Activated CD4-positive, alpha-beta T cell treated with anti-CD3 and anti-CD28 coated beads, Interleukin-2, amount 10 ng/mL, durations not matched to agents 7 days and 5 days (primary cell): ENCODE measurements at regions not wholly inside any gene's neighbourhood (a gene's known extent, or its start where the extent isn't known, plus 50 kb on each side); places are given as distances from the start of the nearest gene placed in this dataset.

ENCODE experiments used
- CTCF ChIA-PET: fragments of 350-600 bp; sonication (Branson Sonifier 250); formaldehyde crosslinking; loops from one replicate; lab custom pipeline; 2021; ENCODE audit warnings: antibody characterized with exemption; lab: Charles Lee
- POLR2A ChIA-PET: fragments of 350-600 bp; sonication (Branson Sonifier 250); formaldehyde crosslinking; loops from one replicate; lab custom pipeline; 2021; ENCODE audit warnings: antibody characterized with exemption; lab: Charles Lee
- DNase-seq: peaks from one replicate; pipeline ENCODE4 v3.0.0-alpha.2; 2020
- H3K27ac Mint-ChIP-seq: one replicate; pipeline ENCODE4 v1.8.0; 2021; ENCODE audit warnings: mild to moderate bottlenecking, moderate library complexity, mixed read lengths
- H3K27me3 Mint-ChIP-seq: one replicate; pipeline ENCODE4 v1.8.0; 2021; ENCODE audit warnings: mixed read lengths
- H3K36me3 Mint-ChIP-seq: one replicate; pipeline ENCODE4 v1.8.0; 2021; ENCODE audit warnings: low read depth, mixed read lengths
- H3K4me1 Mint-ChIP-seq: one replicate; pipeline ENCODE4 v1.8.0; 2021; ENCODE audit warnings: mixed read lengths
- H3K4me3 Mint-ChIP-seq: one replicate; pipeline ENCODE4 v1.8.0; 2021; ENCODE audit warnings: mild to moderate bottlenecking, moderate library complexity, mixed read lengths
- H3K9me3 Mint-ChIP-seq: one replicate; pipeline ENCODE4 v1.8.0; 2021; ENCODE audit warnings: mixed read lengths

GRCh38 chr4:188484256-188484655 is 345.0 kb downstream of the TRIML1 start:
- ChIA-PET CTCF (no interaction called here), POLR2A (no interaction called here)
- Mint-ChIP-seq H3K36me3 (no peaks in the 10 kb centered on the region), H3K27me3 (no peaks in the 10 kb centered on the region), H3K9me3 (peaks cover 16% of the 10 kb centered on the region), H3K4me3 (no peak overlapping the region), H3K4me1 (no peaks in the 10 kb centered on the region), H3K27ac (no peak overlapping the region)
- no peak for DNase-seq

- CTCF ChIA-PET: no interaction called here
- H3K27me3 Mint-ChIP-seq: no peaks in the 10 kb centered on the region
These were observed 346.7 kb downstream of the TRIML1 start for GRCh38 chr4:188485906-188486305.

GRCh38 chr4:188492886-188493285 is 353.6 kb downstream of the TRIML1 start:
- CTCF ChIA-PET: interaction anchor here (0.6 kb wide), 1 partner anchor 785 kb away, joined by 7 read pairs; no protein-coding TSS in a partner anchor

More at GRCh38 chr4:188485906-188486305, 346.7 kb downstream of the TRIML1 start:
- Mint-ChIP-seq H3K4me3 (no peak overlapping the region), H3K36me3 (no peaks in the 10 kb centered on the region), H3K9me3 (peaks cover 15% of the 10 kb centered on the region), H3K27ac (no peak overlapping the region), H3K4me1 (no peaks in the 10 kb centered on the region)
- POLR2A ChIA-PET: no interaction called here
- DNase-seq: no peak

GRCh38 chr4:188495169-188495568 is 355.9 kb downstream of the TRIML1 start:
- Mint-ChIP-seq H3K4me3 (no peak overlapping the region), H3K36me3 (no peaks in the 10 kb centered on the region)
- CTCF ChIA-PET: no interaction called here

More at GRCh38 chr4:188492886-188493285, 353.6 kb downstream of the TRIML1 start:
- Mint-ChIP-seq H3K27ac (no peak overlapping the region), H3K9me3 (peaks cover 12% of the 10 kb centered on the region), H3K4me3 (no peak overlapping the region), H3K27me3 (no peaks in the 10 kb centered on the region), H3K4me1 (no peaks in the 10 kb centered on the region), H3K36me3 (no peaks in the 10 kb centered on the region)
- no peak for DNase-seq
- POLR2A ChIA-PET: no interaction called here

GRCh38 chr4:188511431-188511830 is 372.2 kb downstream of the TRIML1 start:
- H3K36me3 Mint-ChIP-seq: no peaks in the 10 kb centered on the region
- DNase-seq: no peak
- no peak overlapping the region for H3K27ac Mint-ChIP-seq
- CTCF ChIA-PET: no interaction called here
- H3K4me1 Mint-ChIP-seq: no peaks in the 10 kb centered on the region
- H3K4me3 Mint-ChIP-seq: no peak overlapping the region
- POLR2A ChIA-PET: no interaction called here
- peaks cover 20% of the 10 kb centered on the region for H3K9me3 Mint-ChIP-seq
- no peaks in the 10 kb centered on the region for H3K27me3 Mint-ChIP-seq

More at GRCh38 chr4:188495169-188495568, 355.9 kb downstream of the TRIML1 start:
- POLR2A ChIA-PET: no interaction called here
- Mint-ChIP-seq H3K27me3 (no peaks in the 10 kb centered on the region), H3K9me3 (peaks cover 14% of the 10 kb centered on the region), H3K4me1 (no peaks in the 10 kb centered on the region), H3K27ac (no peak overlapping the region)
- DNase-seq: no peak

- ChIA-PET CTCF (no interaction called here), POLR2A (no interaction called here)
- Mint-ChIP-seq H3K27ac (no peak overlapping the region), H3K36me3 (no peaks in the 10 kb centered on the region), H3K4me1 (no peaks in the 10 kb centered on the region), H3K9me3 (peaks cover 11% of the 10 kb centered on the region), H3K4me3 (no peak overlapping the region), H3K27me3 (no peaks in the 10 kb centered on the region)
- no peak for DNase-seq
These were observed 393.5 kb downstream of the TRIML1 start for GRCh38 chr4:188532751-188533150.

- CTCF ChIA-PET: no interaction called here
- H3K27ac Mint-ChIP-seq: no peak overlapping the region
- no peak overlapping the region for H3K4me3 Mint-ChIP-seq
- no peak for DNase-seq
- peaks cover 11% of the 10 kb centered on the region for H3K9me3 Mint-ChIP-seq
- H3K27me3 Mint-ChIP-seq: no peaks in the 10 kb centered on the region
- no peaks in the 10 kb centered on the region for H3K36me3 Mint-ChIP-seq
- POLR2A ChIA-PET: no interaction called here
- no peaks in the 10 kb centered on the region for H3K4me1 Mint-ChIP-seq
These were observed 395.1 kb downstream of the TRIML1 start for GRCh38 chr4:188534297-188534696.

GRCh38 chr4:188534917-188535316 is 395.7 kb downstream of the TRIML1 start:
- Mint-ChIP-seq H3K9me3 (peaks cover 13% of the 10 kb centered on the region), H3K27me3 (no peaks in the 10 kb centered on the region), H3K4me3 (no peak overlapping the region), H3K27ac (no peak overlapping the region), H3K36me3 (no peaks in the 10 kb centered on the region), H3K4me1 (no peaks in the 10 kb centered on the region)
- ChIA-PET CTCF (no interaction called here), POLR2A (no interaction called here)
- DNase-seq: no peak

- CTCF ChIA-PET: no interaction called here
These were observed 397.6 kb downstream of the TRIML1 start for GRCh38 chr4:188536826-188537225.

GRCh38 chr4:188550296-188550695 is 411.1 kb downstream of the TRIML1 start:
- H3K9me3 Mint-ChIP-seq: peaks cover 20% of the 10 kb centered on the region
- H3K4me1 Mint-ChIP-seq: no peaks in the 10 kb centered on the region
- ChIA-PET CTCF (no interaction called here), POLR2A (no interaction called here)
- no peaks in the 10 kb centered on the region for H3K36me3 Mint-ChIP-seq
- DNase-seq: no peak
- no peak overlapping the region for H3K4me3 Mint-ChIP-seq
- no peaks in the 10 kb centered on the region for H3K27me3 Mint-ChIP-seq
- H3K27ac Mint-ChIP-seq: no peak overlapping the region

More at GRCh38 chr4:188536826-188537225, 397.6 kb downstream of the TRIML1 start:
- POLR2A ChIA-PET: interaction anchor here (0.6 kb wide), 1 partner anchor 422 kb away, joined by 4 read pairs; no protein-coding TSS in a partner anchor
- H3K36me3 Mint-ChIP-seq: no peaks in the 10 kb centered on the region
- no peaks in the 10 kb centered on the region for H3K4me1 Mint-ChIP-seq
- no peak for DNase-seq
- no peaks in the 10 kb centered on the region for H3K27me3 Mint-ChIP-seq
- H3K27ac Mint-ChIP-seq: no peak overlapping the region
- H3K9me3 Mint-ChIP-seq: peaks cover 9% of the 10 kb centered on the region
- H3K4me3 Mint-ChIP-seq: no peak overlapping the region

GRCh38 chr4:188551156-188551555 is 411.9 kb downstream of the TRIML1 start:
- H3K36me3 Mint-ChIP-seq: no peaks in the 10 kb centered on the region
- ChIA-PET POLR2A (no interaction called here), CTCF (no interaction called here)
- H3K9me3 Mint-ChIP-seq: peaks cover 21% of the 10 kb centered on the region
- no peaks in the 10 kb centered on the region for H3K27me3 Mint-ChIP-seq
- no peak for DNase-seq
- no peak overlapping the region for H3K27ac Mint-ChIP-seq
- no peak overlapping the region for H3K4me3 Mint-ChIP-seq
- no peaks in the 10 kb centered on the region for H3K4me1 Mint-ChIP-seq

GRCh38 chr4:188552741-188553275 is 413.6 kb downstream of the TRIML1 start:
- POLR2A ChIA-PET: no interaction called here
- Mint-ChIP-seq H3K36me3 (no peaks in the 10 kb centered on the region), H3K4me1 (no peaks in the 10 kb centered on the region), H3K27ac (no peak overlapping the region), H3K27me3 (no peaks in the 10 kb centered on the region), H3K9me3 (peaks cover 21% of the 10 kb centered on the region), H3K4me3 (no peak overlapping the region)
- CTCF ChIA-PET: no interaction called here
- no peak for DNase-seq

- H3K4me1 Mint-ChIP-seq: no peaks in the 10 kb centered on the region
- ChIA-PET CTCF (no interaction called here), POLR2A (no interaction called here)
- no peak for DNase-seq
- no peaks in the 10 kb centered on the region for H3K27me3 Mint-ChIP-seq
- H3K27ac Mint-ChIP-seq: no peak overlapping the region
- H3K36me3 Mint-ChIP-seq: no peaks in the 10 kb centered on the region
- no peak overlapping the region for H3K4me3 Mint-ChIP-seq
- H3K9me3 Mint-ChIP-seq: peaks cover 18% of the 10 kb centered on the region
These were observed 415.2 kb downstream of the TRIML1 start for GRCh38 chr4:188554413-188554812.

- H3K27ac Mint-ChIP-seq: no peak overlapping the region
- no peaks in the 10 kb centered on the region for H3K36me3 Mint-ChIP-seq
- POLR2A ChIA-PET: no interaction called here
- H3K4me1 Mint-ChIP-seq: no peaks in the 10 kb centered on the region
- no peak for DNase-seq
- CTCF ChIA-PET: no interaction called here
- no peaks in the 10 kb centered on the region for H3K27me3 Mint-ChIP-seq
- H3K9me3 Mint-ChIP-seq: peaks cover 21% of the 10 kb centered on the region
- no peak overlapping the region for H3K4me3 Mint-ChIP-seq
These were observed 433.9 kb downstream of the TRIML1 start for GRCh38 chr4:188573104-188573503.
